OCI-LY7 (cell line): ENCODE measurements at regions not wholly inside any gene's neighbourhood (a gene's known extent, or its start where the extent isn't known, plus 50 kb on each side); places are given as distances from the start of the nearest gene placed in this dataset.

Experiments
- BruUV-seq: library from RNA; stranded (reverse); fragments of 400-500 nt; replicated peaks from 2 replicates; lab custom pipeline; 2021; lab: Mats Ljungman, UMichigan
- CTCF ChIA-PET: fragments of 300-600 bp; sonication (Branson Sonifier 250); formaldehyde crosslinking; loops from one replicate; lab custom pipeline; 2022; ENCODE audit warnings: antibody characterized with exemption; ENCODE audit not compliant: unreplicated experiment; lab: Charles Lee
- POLR2A ChIA-PET: fragments of 300-600 bp; sonication (Branson Sonifier 250); formaldehyde crosslinking; loops from one replicate; lab custom pipeline; 2022; ENCODE audit warnings: antibody characterized with exemption; lab: Charles Lee
- DNase-seq: peaks from one replicate; pipeline ENCODE4 v3.0.0-alpha.2; 2015; ENCODE audit warnings: low spot score
- H2AFZ ChIP-seq: fragments of 200-600 bp; sonication (generic), shearing (Covaris generic); 2 replicates; pipeline ENCODE4 v1.6.1; 2014; ENCODE audit warnings: mild to moderate bottlenecking, antibody characterized with exemption, low read length, moderate library complexity
- H3K27ac ChIP-seq: fragments of 200-600 bp; sonication (generic); 2 replicates; pipeline ENCODE4 v1.5.1; 2014; ENCODE audit warnings: mixed run types, low read depth, mild to moderate bottlenecking, moderate library complexity, low read length, inconsistent platforms; ENCODE audit not compliant: poor library complexity, severe bottlenecking
- H3K36me3 ChIP-seq: fragments of 200-600 bp; sonication (generic); 2 replicates; pipeline ENCODE4 v1.6.1; 2014; ENCODE audit warnings: mild to moderate bottlenecking, antibody characterized with exemption, low read length, moderate library complexity, mixed read lengths; ENCODE audit not compliant: insufficient read depth
- H3K4me1 ChIP-seq: fragments of 200-600 bp; sonication (generic); 2 replicates; pipeline ENCODE4 v1.5.1; 2014; ENCODE audit warnings: mild to moderate bottlenecking, low read length; ENCODE audit not compliant: insufficient read depth, poor library complexity, severe bottlenecking
- H3K4me2 ChIP-seq: fragments of 200-600 bp; sonication (generic); 2 replicates; pipeline ENCODE4 v1.6.1; 2014; ENCODE audit warnings: mild to moderate bottlenecking, low read length
- H3K4me3 ChIP-seq: fragments of 200-600 bp; sonication (generic); 2 replicates; pipeline ENCODE4 v1.5.1; 2014; ENCODE audit warnings: mild to moderate bottlenecking, low read depth, low read length; ENCODE audit not compliant: poor library complexity, severe bottlenecking
- H3K79me2 ChIP-seq: fragments of 200-600 bp; sonication (generic); 2 replicates; pipeline ENCODE4 v1.6.1; 2016; ENCODE audit warnings: low read depth, mild to moderate bottlenecking, low read length, moderate library complexity, mixed read lengths; ENCODE audit not compliant: insufficient read depth
- H3K9me2 ChIP-seq: fragments of 200-600 bp; sonication (generic); 2 replicates; pipeline ENCODE4 v1.6.1; 2016; ENCODE audit warnings: mild to moderate bottlenecking, low read length, mixed read lengths; ENCODE audit not compliant: insufficient read depth
- H3K9me3 ChIP-seq: fragments of 200-600 bp; sonication (generic); 2 replicates; pipeline ENCODE4 v1.6.1; 2014; ENCODE audit warnings: mild to moderate bottlenecking, mixed run types, low read length, mixed read lengths
- H4K20me1 ChIP-seq: fragments of 200-600 bp; sonication (generic); 2 replicates; pipeline ENCODE4 v1.6.1; 2014; ENCODE audit warnings: mild to moderate bottlenecking, antibody characterized with exemption, low read length, moderate library complexity, mixed read lengths; ENCODE audit not compliant: insufficient read depth
- EZH2phosphoT487 ChIP-seq: fragments of 200-600 bp; sonication (generic); IDR thresholded peaks from 2 replicates; pipeline ENCODE4 v1.6.1; 2018; ENCODE audit warnings: low read depth, borderline replicate concordance, mild to moderate bottlenecking, mixed run types, antibody characterized with exemption, low read length, moderate library complexity, mixed read lengths
- intact Hi-C: fragments of 100-400 bp; cut with micrococcal nuclease; formaldehyde crosslinking; loops from one replicate; pipeline ENCODE4 v1.10.0; 2022; ENCODE audit not compliant: unreplicated experiment
- TF ChIP-seq, protein P1 (sequence below): fragments of 200-600 bp; sonication (generic); conservative IDR thresholded peaks from 2 replicates; pipeline ENCODE4 v1.5.1; 2014; ENCODE audit warnings: mild to moderate bottlenecking, antibody characterized with exemption, low read length, moderate library complexity, mixed read lengths

DNA sequence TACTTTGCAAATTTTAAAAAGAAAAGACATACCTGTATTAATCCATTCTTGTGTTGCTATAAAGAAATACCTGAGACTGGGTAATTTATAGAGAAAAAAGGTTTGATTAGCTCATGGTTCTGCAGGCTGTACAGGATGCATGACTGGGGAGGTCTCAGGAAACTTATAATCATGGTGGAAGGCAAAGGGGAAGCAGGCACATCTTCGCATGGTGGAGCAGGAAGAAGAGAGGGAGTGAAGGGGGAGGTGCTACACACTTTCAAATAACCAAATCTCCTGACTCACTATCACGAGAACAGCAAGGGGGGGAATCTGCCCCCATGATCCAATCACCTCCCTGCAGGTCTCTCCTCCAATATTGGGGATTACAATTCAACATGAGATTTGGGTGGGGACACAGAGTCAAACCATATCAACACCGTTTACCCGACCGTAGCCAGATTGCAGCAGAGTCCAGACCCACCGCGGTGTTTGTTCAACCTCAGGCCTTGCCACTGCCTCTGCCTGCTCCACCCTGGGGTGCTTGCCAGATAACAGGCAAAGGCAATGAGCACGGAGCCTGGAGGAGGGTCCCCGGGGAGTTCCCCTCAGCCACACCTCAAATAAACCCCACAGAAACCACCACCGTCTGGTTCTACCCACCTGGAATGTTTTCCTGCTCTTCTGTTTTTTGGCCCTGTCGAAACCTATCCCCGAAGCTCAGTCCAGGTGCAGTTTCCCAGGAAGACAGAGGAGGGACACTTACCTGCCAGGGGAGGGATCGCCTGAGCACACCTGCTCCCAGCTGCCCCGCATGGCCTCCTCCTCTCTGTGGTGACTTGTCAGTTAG lies 142.2 kb upstream of the AFDN start:
- H4K20me1 ChIP-seq = no peaks in the 10 kb centered on the region
- TF ChIP-seq, protein P1, sequence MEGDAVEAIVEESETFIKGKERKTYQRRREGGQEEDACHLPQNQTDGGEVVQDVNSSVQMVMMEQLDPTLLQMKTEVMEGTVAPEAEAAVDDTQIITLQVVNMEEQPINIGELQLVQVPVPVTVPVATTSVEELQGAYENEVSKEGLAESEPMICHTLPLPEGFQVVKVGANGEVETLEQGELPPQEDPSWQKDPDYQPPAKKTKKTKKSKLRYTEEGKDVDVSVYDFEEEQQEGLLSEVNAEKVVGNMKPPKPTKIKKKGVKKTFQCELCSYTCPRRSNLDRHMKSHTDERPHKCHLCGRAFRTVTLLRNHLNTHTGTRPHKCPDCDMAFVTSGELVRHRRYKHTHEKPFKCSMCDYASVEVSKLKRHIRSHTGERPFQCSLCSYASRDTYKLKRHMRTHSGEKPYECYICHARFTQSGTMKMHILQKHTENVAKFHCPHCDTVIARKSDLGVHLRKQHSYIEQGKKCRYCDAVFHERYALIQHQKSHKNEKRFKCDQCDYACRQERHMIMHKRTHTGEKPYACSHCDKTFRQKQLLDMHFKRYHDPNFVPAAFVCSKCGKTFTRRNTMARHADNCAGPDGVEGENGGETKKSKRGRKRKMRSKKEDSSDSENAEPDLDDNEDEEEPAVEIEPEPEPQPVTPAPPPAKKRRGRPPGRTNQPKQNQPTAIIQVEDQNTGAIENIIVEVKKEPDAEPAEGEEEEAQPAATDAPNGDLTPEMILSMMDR = no peak
- no peak for TF ChIP-seq EZH2phosphoT487
- no peak overlapping the region for H3K4me2 ChIP-seq
- no peaks in the 10 kb centered on the region for H3K9me3 ChIP-seq
- no peak overlapping the region for H2AFZ ChIP-seq
- DNase-seq = no peak
- intact Hi-C loops = no loop called here
- no peaks in the 10 kb centered on the region for H3K4me1 ChIP-seq
- no TSS peak for BruUV-seq
- ChIA-PET CTCF (no interaction called here), POLR2A (no interaction called here)
- no peak overlapping the region for H3K27ac ChIP-seq
- no peaks in the 10 kb centered on the region for H3K9me2 ChIP-seq
- H3K4me3 ChIP-seq = no peak overlapping the region
- H3K79me2 ChIP-seq = no peaks in the 10 kb centered on the region
- no peaks in the 10 kb centered on the region for H3K36me3 ChIP-seq

GRCh38 chr6:167685654-167686053 lies 141.1 kb upstream of the AFDN start:
- H2AFZ ChIP-seq = no peak overlapping the region
- CTCF ChIA-PET = no interaction called here
- no peak for DNase-seq
- no peaks in the 10 kb centered on the region for H3K9me2 ChIP-seq
- H3K4me3 ChIP-seq = no peak overlapping the region
- intact Hi-C loops = no loop called here
- H3K36me3 ChIP-seq = no peaks in the 10 kb centered on the region
- H3K79me2 ChIP-seq = no peaks in the 10 kb centered on the region
- no peaks in the 10 kb centered on the region for H3K9me3 ChIP-seq
- POLR2A ChIA-PET = no interaction called here
- no TSS peak for BruUV-seq
- no peak overlapping the region for H3K4me2 ChIP-seq
- H4K20me1 ChIP-seq = no peaks in the 10 kb centered on the region
- no peak overlapping the region for H3K27ac ChIP-seq
- TF ChIP-seq, protein P1 = no peak
- H3K4me1 ChIP-seq = no peaks in the 10 kb centered on the region

DNA sequence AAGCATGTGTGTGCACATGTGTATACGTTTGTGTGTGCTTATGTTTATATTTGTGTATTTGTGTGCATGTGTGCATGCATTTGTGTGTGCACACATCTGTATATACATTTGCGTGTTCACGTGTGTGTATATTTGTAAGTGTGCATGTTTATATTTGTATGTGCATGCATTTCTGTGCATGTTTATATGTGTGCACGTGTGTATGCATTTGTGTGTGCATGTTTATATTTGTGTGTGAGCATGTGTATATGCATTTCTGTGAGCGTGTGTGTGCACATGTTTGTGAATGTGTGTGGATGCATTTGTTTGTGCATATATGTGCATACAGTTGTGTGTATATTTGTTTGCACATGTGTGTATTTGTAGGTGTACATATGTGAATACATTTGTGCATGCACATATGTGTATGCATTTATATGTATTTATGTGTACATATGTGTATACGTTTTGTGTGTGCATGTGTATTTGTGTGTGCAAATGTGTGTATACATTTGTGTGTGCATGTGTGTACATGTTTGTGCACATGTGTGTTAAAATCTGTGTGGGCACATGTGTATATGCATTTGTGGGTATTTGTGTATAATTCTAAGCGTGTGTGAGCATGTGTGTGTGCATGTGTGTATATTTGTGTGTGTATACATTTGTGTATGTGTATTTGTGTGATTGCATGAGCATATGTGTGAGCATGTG lies 140.4 kb upstream of the AFDN start:
- H3K79me2 ChIP-seq = no peaks in the 10 kb centered on the region
- no TSS peak for BruUV-seq
- intact Hi-C loops = no loop called here
- no peaks in the 10 kb centered on the region for H4K20me1 ChIP-seq
- DNase-seq = no peak
- no peaks in the 10 kb centered on the region for H3K4me1 ChIP-seq
- no peak overlapping the region for H3K4me2 ChIP-seq
- ChIA-PET POLR2A (no interaction called here), CTCF (no interaction called here)
- no peaks in the 10 kb centered on the region for H3K9me3 ChIP-seq
- H3K4me3 ChIP-seq = no peak overlapping the region
- no peak overlapping the region for H3K27ac ChIP-seq
- no peak overlapping the region for H2AFZ ChIP-seq
- TF ChIP-seq EZH2phosphoT487 = no peak
- H3K36me3 ChIP-seq = no peaks in the 10 kb centered on the region
- H3K9me2 ChIP-seq = no peaks in the 10 kb centered on the region
